Mucosa of stomach (tissue), 1 donor: ENCODE measurements at regions not wholly inside any gene's neighbourhood (a gene's known extent, or its start where the extent isn't known, plus 50 kb on each side); places are given as distances from the start of the nearest gene placed in this dataset.

Experiments
- H3K27me3 ChIP-seq: one replicate; pipeline ENCODE4 v1.7.0; 2013; ENCODE audit warnings: mild to moderate bottlenecking, low read length; ENCODE audit not compliant: control insufficient read depth, insufficient read depth
- H3K36me3 ChIP-seq: one replicate; pipeline ENCODE4 v1.7.0; 2013; ENCODE audit warnings: low read length; ENCODE audit not compliant: control insufficient read depth, insufficient read depth
- H3K4me1 ChIP-seq: one replicate; pipeline ENCODE4 v1.7.0; 2013; ENCODE audit warnings: mild to moderate bottlenecking, low read length; ENCODE audit not compliant: control insufficient read depth, insufficient read depth
- H3K4me3 ChIP-seq: one replicate; pipeline ENCODE4 v1.7.0; 2013; ENCODE audit warnings: low read length
- H3K9ac ChIP-seq: one replicate; pipeline ENCODE4 v1.7.0; 2013; ENCODE audit warnings: mild to moderate bottlenecking, low read length, moderate library complexity
- H3K9me3 ChIP-seq: one replicate; pipeline ENCODE4 v1.7.0; 2013; ENCODE audit warnings: mild to moderate bottlenecking, low read length, moderate library complexity; ENCODE audit not compliant: control insufficient read depth
- donor health status: Pancreatic carcinoma.

- Histone ChIP-seq H3K4me3 (no peak overlapping the region), H3K9ac (no peak overlapping the region), H3K36me3 (no peaks in the 10 kb centered on the region), H3K9me3 (no peaks in the 10 kb centered on the region), H3K27me3 (no peaks in the 10 kb centered on the region), H3K4me1 (peaks cover 6% of the 10 kb centered on the region)
Observed at GRCh38 chr10:3528823-3529403, 256.1 kb downstream of the KLF6 start.

- Histone ChIP-seq H3K9ac (no peak overlapping the region), H3K9me3 (no peaks in the 10 kb centered on the region), H3K27me3 (no peaks in the 10 kb centered on the region), H3K4me1 (peaks cover 6% of the 10 kb centered on the region), H3K36me3 (no peaks in the 10 kb centered on the region), H3K4me3 (no peak overlapping the region)
Observed at GRCh38 chr10:3528271-3528670, 256.7 kb downstream of the KLF6 start.

- Histone ChIP-seq H3K4me3 (no peak overlapping the region), H3K9me3 (no peaks in the 10 kb centered on the region), H3K9ac (no peak overlapping the region), H3K27me3 (no peaks in the 10 kb centered on the region), H3K4me1 (peaks cover 6% of the 10 kb centered on the region), H3K36me3 (no peaks in the 10 kb centered on the region)
Observed at GRCh38 chr10:3527869-3528268, 257.1 kb downstream of the KLF6 start.

- peaks cover 6% of the 10 kb centered on the region for H3K4me1 ChIP-seq
- no peaks in the 10 kb centered on the region for H3K9me3 ChIP-seq
- no peaks in the 10 kb centered on the region for H3K36me3 ChIP-seq
- no peak overlapping the region for H3K9ac ChIP-seq
- no peaks in the 10 kb centered on the region for H3K27me3 ChIP-seq
- H3K4me3 ChIP-seq: no peak overlapping the region
Observed at GRCh38 chr10:3526727-3527501, 258.1 kb downstream of the KLF6 start.

GRCh38 chr10:3525832-3526449 is 259.1 kb downstream of the KLF6 start:
- Histone ChIP-seq H3K4me1 (peaks cover 6% of the 10 kb centered on the region), H3K36me3 (no peaks in the 10 kb centered on the region), H3K9me3 (no peaks in the 10 kb centered on the region), H3K4me3 (no peak overlapping the region), H3K27me3 (no peaks in the 10 kb centered on the region), H3K9ac (no peak overlapping the region)

GRCh38 chr10:3524086-3524960 is 260.7 kb downstream of the KLF6 start:
- Histone ChIP-seq H3K27me3 (no peaks in the 10 kb centered on the region), H3K4me3 (no peak overlapping the region), H3K9me3 (no peaks in the 10 kb centered on the region), H3K4me1 (peaks cover 6% of the 10 kb centered on the region), H3K9ac (no peak overlapping the region), H3K36me3 (no peaks in the 10 kb centered on the region)

GRCh38 chr10:3523309-3524050 is 261.5 kb downstream of the KLF6 start:
- no peak overlapping the region for H3K4me3 ChIP-seq
- no peaks in the 10 kb centered on the region for H3K36me3 ChIP-seq
- H3K9me3 ChIP-seq: no peaks in the 10 kb centered on the region
- H3K4me1 ChIP-seq: peaks cover 6% of the 10 kb centered on the region
- no peak overlapping the region for H3K9ac ChIP-seq
- H3K27me3 ChIP-seq: no peaks in the 10 kb centered on the region

- Histone ChIP-seq H3K9me3 (no peaks in the 10 kb centered on the region), H3K27me3 (no peaks in the 10 kb centered on the region), H3K9ac (no peak overlapping the region), H3K4me3 (no peak overlapping the region), H3K4me1 (no peaks in the 10 kb centered on the region), H3K36me3 (no peaks in the 10 kb centered on the region)
Observed at GRCh38 chr10:3516923-3517255, 268.1 kb downstream of the KLF6 start.

- Histone ChIP-seq H3K4me3 (no peak overlapping the region), H3K9ac (no peak overlapping the region), H3K27me3 (no peaks in the 10 kb centered on the region), H3K4me1 (no peaks in the 10 kb centered on the region), H3K9me3 (no peaks in the 10 kb centered on the region), H3K36me3 (no peaks in the 10 kb centered on the region)
Observed at GRCh38 chr10:3516234-3516922, 268.6 kb downstream of the KLF6 start.

- Histone ChIP-seq H3K4me1 (no peaks in the 10 kb centered on the region), H3K36me3 (no peaks in the 10 kb centered on the region), H3K27me3 (no peaks in the 10 kb centered on the region), H3K9me3 (no peaks in the 10 kb centered on the region), H3K9ac (no peak overlapping the region), H3K4me3 (no peak overlapping the region)
Observed at GRCh38 chr10:3514691-3515090, 270.3 kb downstream of the KLF6 start.

- Histone ChIP-seq H3K4me1 (no peaks in the 10 kb centered on the region), H3K9me3 (no peaks in the 10 kb centered on the region), H3K27me3 (no peaks in the 10 kb centered on the region), H3K36me3 (no peaks in the 10 kb centered on the region), H3K9ac (no peak overlapping the region), H3K4me3 (no peak overlapping the region)
Observed at GRCh38 chr10:3512263-3512662, 272.7 kb downstream of the KLF6 start.
